ENCODE measurements at regions not wholly inside any gene's neighbourhood (a gene's known extent, or its start where the extent isn't known, plus 50 kb on each side); places are given as distances from the start of the nearest gene placed in this dataset.

- H3K27me3 ChIP-seq, result no peaks in the 10 kb centered on the region
- no peaks in the 10 kb centered on the region for H4K20me1 ChIP-seq
- H3K4me2 ChIP-seq, result no peak overlapping the region
- H3K27ac ChIP-seq, result no peak overlapping the region
- H3K4me3 ChIP-seq, result no peak overlapping the region
- no peaks in the 10 kb centered on the region for H3K36me3 ChIP-seq
- TF ChIP-seq Cebpa-rat (IDR thresholded peaks at IDR 0.05), result no peak
- H3K9ac ChIP-seq, result no peak overlapping the region
- H3K9me3 ChIP-seq (replicated peaks in 1 of 11), result no peaks in the 10 kb centered on the region
- H3K4me1 ChIP-seq, result peaks cover 0 to 6% (median 0%) of the 10 kb centered on the region in 10 experiments; a peak in 1 of 20 replicates
Measured at GRCh38 chr12:115078334-115078733, 394.4 kb upstream of the TBX3 start.

GRCh38 chr12:115075552-115076170 is 391.7 kb upstream of the TBX3 start:
- H3K4me1 ChIP-seq, result peaks cover 0 to 10% (median 0%) of the 10 kb centered on the region in 10 experiments; a peak in 3 of 20 replicates
- no peak overlapping the region for H3K9ac ChIP-seq
- no peak overlapping the region for H3K27ac ChIP-seq
- H3K4me2 ChIP-seq, result no peak overlapping the region
- no peak for TF ChIP-seq Cebpa-rat (IDR thresholded peaks at IDR 0.05)
- H4K20me1 ChIP-seq, result no peaks in the 10 kb centered on the region
- no peaks in the 10 kb centered on the region for H3K9me3 ChIP-seq (replicated peaks in 1 of 11)
- H3K27me3 ChIP-seq, result no peaks in the 10 kb centered on the region
- H3K36me3 ChIP-seq, result no peaks in the 10 kb centered on the region
- no peak overlapping the region for H3K4me3 ChIP-seq

- no peak overlapping the region for H3K27ac ChIP-seq
- peaks cover 0 to 10% (median 0%) of the 10 kb centered on the region in 10 experiments; a peak in 3 of 20 replicates for H3K4me1 ChIP-seq
- no peaks in the 10 kb centered on the region for H3K9me3 ChIP-seq (replicated peaks in 1 of 11)
- no peak for TF ChIP-seq Cebpa-rat (IDR thresholded peaks at IDR 0.05)
- no peak overlapping the region for H3K9ac ChIP-seq
- H3K4me2 ChIP-seq, result no peak overlapping the region
- no peak overlapping the region for H3K4me3 ChIP-seq
- no peaks in the 10 kb centered on the region for H3K27me3 ChIP-seq
- H4K20me1 ChIP-seq, result no peaks in the 10 kb centered on the region
- H3K36me3 ChIP-seq, result no peaks in the 10 kb centered on the region
Measured at GRCh38 chr12:115074617-115075016, 390.6 kb upstream of the TBX3 start.

- Histone ChIP-seq H4K20me1 (no peaks in the 10 kb centered on the region), H3K9ac (no peak overlapping the region), H3K9me3 (replicated peaks in 1 of 11) (no peaks in the 10 kb centered on the region), H3K27ac (no peak overlapping the region), H3K4me1 (peaks cover 0 to 10% (median 0%) of the 10 kb centered on the region in 10 experiments; a peak in 3 of 20 replicates), H3K4me2 (no peak overlapping the region), H3K36me3 (no peaks in the 10 kb centered on the region), H3K27me3 (no peaks in the 10 kb centered on the region), H3K4me3 (no peak overlapping the region)
- TF ChIP-seq Cebpa-rat (IDR thresholded peaks at IDR 0.05), result no peak
Measured at GRCh38 chr12:115072712-115073111, 388.7 kb upstream of the TBX3 start.

GRCh38 chr12:115070313-115070712 is 386.3 kb upstream of the TBX3 start:
- no peaks in the 10 kb centered on the region for H3K36me3 ChIP-seq
- H3K4me2 ChIP-seq, result no peak overlapping the region
- no peak overlapping the region for H3K4me3 ChIP-seq
- H3K4me1 ChIP-seq, result peaks cover 0 to 10% (median 0%) of the 10 kb centered on the region in 10 experiments; a peak in 3 of 20 replicates
- H4K20me1 ChIP-seq, result no peaks in the 10 kb centered on the region
- H3K27ac ChIP-seq, result no peak overlapping the region
- H3K9me3 ChIP-seq (replicated peaks in 1 of 11), result no peaks in the 10 kb centered on the region
- TF ChIP-seq Cebpa-rat (IDR thresholded peaks at IDR 0.05), result no peak
- H3K9ac ChIP-seq, result no peak overlapping the region
- no peaks in the 10 kb centered on the region for H3K27me3 ChIP-seq

GRCh38 chr12:115064296-115064695 is 380.3 kb upstream of the TBX3 start:
- Histone ChIP-seq H3K9me3 (replicated peaks in 1 of 11) (no peaks in the 10 kb centered on the region), H3K9ac (no peak overlapping the region), H3K4me3 (no peak overlapping the region), H4K20me1 (no peaks in the 10 kb centered on the region), H3K27me3 (no peaks in the 10 kb centered on the region), H3K4me1 (no peaks in the 10 kb centered on the region), H3K4me2 (no peak overlapping the region), H3K36me3 (no peaks in the 10 kb centered on the region), H3K27ac (no peak overlapping the region)
- TF ChIP-seq Cebpa-rat (IDR thresholded peaks at IDR 0.05), result no peak

GRCh38 chr12:115062741-115063140 is 378.8 kb upstream of the TBX3 start:
- no peaks in the 10 kb centered on the region for H4K20me1 ChIP-seq
- H3K4me2 ChIP-seq, result no peak overlapping the region
- H3K9me3 ChIP-seq (replicated peaks in 1 of 11), result no peaks in the 10 kb centered on the region
- H3K27ac ChIP-seq, result no peak overlapping the region
- H3K4me3 ChIP-seq, result no peak overlapping the region
- no peaks in the 10 kb centered on the region for H3K36me3 ChIP-seq
- no peak overlapping the region for H3K9ac ChIP-seq
- TF ChIP-seq Cebpa-rat (IDR thresholded peaks at IDR 0.05), result no peak
- no peaks in the 10 kb centered on the region for H3K27me3 ChIP-seq
- no peaks in the 10 kb centered on the region for H3K4me1 ChIP-seq

GRCh38 chr12:115060477-115061168 is 376.6 kb upstream of the TBX3 start:
- Histone ChIP-seq H3K9ac (no peak overlapping the region), H3K9me3 (replicated peaks in 1 of 11) (no peaks in the 10 kb centered on the region), H4K20me1 (no peaks in the 10 kb centered on the region), H3K4me3 (no peak overlapping the region), H3K27ac (no peak overlapping the region), H3K27me3 (no peaks in the 10 kb centered on the region), H3K4me1 (no peaks in the 10 kb centered on the region), H3K36me3 (no peaks in the 10 kb centered on the region), H3K4me2 (no peak overlapping the region)
- TF ChIP-seq Cebpa-rat (IDR thresholded peaks at IDR 0.05), result no peak

- no peak overlapping the region for H3K27ac ChIP-seq
- H3K36me3 ChIP-seq, result no peaks in the 10 kb centered on the region
- H3K9me3 ChIP-seq (replicated peaks in 1 of 11), result no peaks in the 10 kb centered on the region
- H3K4me3 ChIP-seq, result no peak overlapping the region
- H3K9ac ChIP-seq, result no peak overlapping the region
- peaks cover 0 to 5% (median 0%) of the 10 kb centered on the region in 10 experiments; a peak in 3 of 20 replicates for H3K4me1 ChIP-seq
- TF ChIP-seq Cebpa-rat (IDR thresholded peaks at IDR 0.05), result no peak
- no peaks in the 10 kb centered on the region for H4K20me1 ChIP-seq
- no peaks in the 10 kb centered on the region for H3K27me3 ChIP-seq
- H3K4me2 ChIP-seq, result no peak overlapping the region
Measured at GRCh38 chr12:115057445-115057844, 373.5 kb upstream of the TBX3 start.

GRCh38 chr12:115051378-115051777 is 367.4 kb upstream of the TBX3 start:
- H3K27ac ChIP-seq, result no peak overlapping the region
- no peak overlapping the region for H3K4me2 ChIP-seq
- peaks cover 0 to 5% (median 0%) of the 10 kb centered on the region in 10 experiments; a peak in 3 of 20 replicates for H3K4me1 ChIP-seq
- no peak overlapping the region for H3K4me3 ChIP-seq
- H3K36me3 ChIP-seq, result no peaks in the 10 kb centered on the region
- H4K20me1 ChIP-seq, result no peaks in the 10 kb centered on the region
- H3K9me3 ChIP-seq (replicated peaks in 1 of 11), result no peaks in the 10 kb centered on the region
- no peak for TF ChIP-seq Cebpa-rat (IDR thresholded peaks at IDR 0.05)
- H3K9ac ChIP-seq, result no peak overlapping the region
- no peaks in the 10 kb centered on the region for H3K27me3 ChIP-seq

Measured in BLaER1 treated with 17β-estradiol and CSF1 and Interleukin-3, amounts not matched to agents 10 nM and 100 nM (cell line).